Mesodermal cell (in vitro differentiated cells): ENCODE measurements at regions not wholly inside any gene's neighbourhood (a gene's known extent, or its start where the extent isn't known, plus 50 kb on each side); places are given as distances from the start of the nearest gene placed in this dataset.
"Not testable (repeated sequence)": the region's sequence is repeated elsewhere in the genome, so short reads cannot be mapped to it uniquely, and the experiment has no call there.

Experiments used
- H3K27ac ChIP-seq: 2 replicates; pipeline ENCODE4 v1.7.0; 2013; ENCODE audit warnings: mild to moderate bottlenecking, low read depth, low read length, moderate library complexity; ENCODE audit not compliant: severe bottlenecking
- H3K36me3 ChIP-seq: 2 replicates; pipeline ENCODE4 v1.7.1; 2013; ENCODE audit warnings: mild to moderate bottlenecking, low read length, moderate library complexity; ENCODE audit not compliant: control insufficient read depth, insufficient read depth
- H3K4me1 ChIP-seq: one replicate; pipeline ENCODE4 v1.7.1; 2013; ENCODE audit warnings: mild to moderate bottlenecking, low read length; ENCODE audit not compliant: insufficient read depth, control insufficient read depth, poor library complexity, severe bottlenecking
- H3K4me3 ChIP-seq: 2 replicates; pipeline ENCODE4 v1.7.0; 2013; ENCODE audit warnings: low read length, control low read depth, mild to moderate bottlenecking; ENCODE audit not compliant: insufficient read depth, poor library complexity, severe bottlenecking; ENCODE audit errors: extremely low read depth
- H3K9me3 ChIP-seq: 2 replicates; pipeline ENCODE4 v1.7.1; 2013; ENCODE audit warnings: mild to moderate bottlenecking, low read length, moderate library complexity; ENCODE audit not compliant: control insufficient read depth
- WGBS, 2 experiments: methylation state at CpG; one replicate each; pipeline ENCODE4 v1.1.5; 2013; ENCODE audit warnings: missing lambda C conversion rate in 2 of 2; ENCODE audit not compliant: insufficient coverage in 2 of 2; 5-methylcytosine and 5-hydroxymethylcytosine counted together

DNA sequence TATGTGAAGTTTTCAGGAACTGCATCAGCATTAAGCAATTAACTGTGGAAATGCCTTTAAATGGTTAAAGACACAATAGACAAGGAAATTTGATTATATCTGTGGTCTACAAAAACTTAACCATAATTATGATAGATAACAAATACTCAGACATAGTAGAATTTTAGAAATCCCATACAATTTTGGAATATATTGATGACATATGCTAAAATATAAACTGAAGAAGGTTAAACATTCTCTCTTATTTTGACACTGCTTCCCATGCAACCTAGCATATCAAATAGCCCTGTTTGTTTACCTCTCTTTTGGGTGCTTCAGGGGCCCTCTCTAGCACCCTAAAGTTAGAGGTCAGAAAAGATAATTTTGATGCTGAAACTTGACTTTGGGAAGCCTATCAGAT is 1274.8 kb upstream of the SLC39A10 start:
- peaks cover 12% of the 10 kb centered on the region for H3K9me3 ChIP-seq
- H3K36me3 ChIP-seq = no peaks in the 10 kb centered on the region
- H3K27ac ChIP-seq = no peak overlapping the region
- no peak overlapping the region for H3K4me3 ChIP-seq
- no peaks in the 10 kb centered on the region for H3K4me1 ChIP-seq

DNA sequence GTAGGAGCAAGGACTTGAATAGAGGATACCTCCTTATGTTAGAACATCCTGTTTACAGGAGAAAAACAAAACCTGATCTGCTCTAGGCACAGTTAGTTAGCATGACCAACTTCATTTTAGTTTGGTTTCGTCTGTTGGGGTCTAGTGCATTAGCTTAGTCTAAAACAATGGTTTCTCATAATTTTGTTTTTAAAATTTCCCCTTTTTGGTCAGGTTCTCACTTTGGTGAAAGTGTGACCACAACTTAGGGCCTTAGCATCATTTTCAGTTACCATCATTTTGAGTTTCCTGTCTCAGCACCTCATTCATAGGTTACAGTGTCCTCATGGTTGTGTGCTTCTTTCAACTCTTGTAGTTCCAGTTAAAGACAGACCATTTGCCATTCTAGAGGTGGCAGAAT is 1277.0 kb upstream of the SLC39A10 start:
- WGBS, 2 experiments = 86% methylated on average over 1 of the region's 1 CpG; no CpG with 5 or more reads in 1 of the 2 experiments
- Histone ChIP-seq H3K27ac (no peak overlapping the region), H3K4me1 (no peaks in the 10 kb centered on the region), H3K4me3 (no peak overlapping the region), H3K9me3 (peaks cover 12% of the 10 kb centered on the region), H3K36me3 (no peaks in the 10 kb centered on the region)

DNA sequence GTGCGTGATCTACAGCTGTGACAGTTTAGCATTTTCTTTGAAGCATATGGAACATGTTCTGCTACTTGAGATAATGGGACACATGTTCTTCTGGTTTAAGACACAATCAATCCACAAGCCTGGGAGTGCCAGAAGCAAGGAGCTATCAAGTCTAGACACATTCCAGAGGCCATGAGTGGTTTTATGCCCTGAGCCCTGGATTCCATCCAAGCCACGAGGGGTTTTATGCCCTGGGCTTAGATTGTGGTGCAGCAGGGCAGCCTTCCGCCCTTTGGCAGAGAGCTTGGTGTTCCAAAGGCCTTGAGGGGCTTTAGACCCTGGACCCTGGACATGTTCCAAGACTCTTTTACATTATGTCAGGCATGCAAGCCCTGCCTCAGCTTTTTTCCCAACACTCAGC is 1289.6 kb upstream of the SLC39A10 start:
- H3K4me1 ChIP-seq, H3K4me3 ChIP-seq, H3K36me3 ChIP-seq, H3K27ac ChIP-seq, H3K9me3 ChIP-seq: not testable (repeated sequence)
- WGBS, 2 experiments = 84 to 94% methylated on average over 3 of the region's 3 CpGs

DNA sequence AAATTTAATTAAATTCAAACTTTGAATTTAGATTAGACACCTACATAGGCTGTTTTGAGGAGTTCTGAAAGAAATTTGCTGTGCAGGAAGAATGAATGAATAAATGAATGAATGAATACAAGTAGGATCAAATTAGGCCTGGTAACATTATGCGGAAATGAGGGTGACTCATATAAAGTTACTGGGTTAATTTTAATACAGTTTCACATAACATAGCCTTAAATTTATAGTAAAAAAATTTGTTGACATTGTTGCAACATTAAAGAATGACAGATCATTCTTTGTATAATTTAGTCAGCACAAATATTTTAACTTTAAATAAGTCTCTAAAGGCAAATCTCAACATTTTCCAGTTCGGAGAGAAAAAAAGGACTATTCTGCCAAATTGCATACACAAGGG is 1293.1 kb upstream of the SLC39A10 start:
- no CpG with 5 or more reads among the region's 2 CpGs for WGBS, 2 experiments

DNA sequence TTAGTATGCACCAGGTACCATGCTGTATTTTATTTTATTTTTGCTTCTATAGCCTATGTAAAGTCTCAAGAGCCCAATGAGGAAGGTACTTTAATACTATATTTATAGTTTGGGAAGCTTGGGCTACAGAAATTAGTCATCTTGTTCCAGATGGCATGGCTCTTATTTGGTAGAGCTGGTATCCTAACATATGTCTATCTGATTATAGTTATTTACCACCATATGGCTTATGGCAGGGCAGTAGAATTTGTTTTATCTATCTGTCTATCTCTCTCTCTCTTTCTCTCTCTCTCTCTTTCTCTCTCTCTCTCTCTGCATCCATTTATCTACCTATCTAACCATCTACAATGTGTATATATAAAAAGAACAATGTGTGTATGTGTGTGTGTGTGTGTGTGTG is 1293.7 kb upstream of the SLC39A10 start:
- Histone ChIP-seq H3K9me3 (no peaks in the 10 kb centered on the region), H3K4me1 (no peaks in the 10 kb centered on the region), H3K4me3 (no peak overlapping the region), H3K36me3 (no peaks in the 10 kb centered on the region), H3K27ac (no peak overlapping the region)

More for the DNA sequence above, 1293.1 kb upstream of the SLC39A10 start:
- H3K9me3 ChIP-seq = no peaks in the 10 kb centered on the region
- H3K4me1 ChIP-seq = no peaks in the 10 kb centered on the region
- H3K27ac ChIP-seq = no peak overlapping the region
- H3K36me3 ChIP-seq = no peaks in the 10 kb centered on the region
- H3K4me3 ChIP-seq = no peak overlapping the region

DNA sequence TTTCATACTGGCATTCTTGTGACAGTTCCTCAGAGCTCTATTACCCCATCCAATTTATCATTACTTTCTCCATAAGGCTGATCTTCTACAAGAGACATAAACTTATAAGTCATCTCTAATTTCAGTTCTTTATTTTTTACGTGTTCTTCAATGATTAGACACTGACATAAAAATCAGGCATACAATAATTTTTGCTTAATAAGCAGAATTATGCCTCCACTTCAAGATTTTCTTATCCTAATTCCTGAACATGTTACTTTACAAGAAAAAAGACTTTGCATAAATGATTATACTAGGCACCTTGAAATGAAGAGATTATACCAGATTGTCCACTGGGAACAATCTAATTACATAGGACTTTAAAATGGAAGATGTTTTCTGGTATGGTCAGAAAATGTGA is 1304.5 kb upstream of the SLC39A10 start:
- Histone ChIP-seq H3K9me3 (no peaks in the 10 kb centered on the region), H3K4me1 (no peaks in the 10 kb centered on the region), H3K27ac (no peak overlapping the region), H3K36me3 (no peaks in the 10 kb centered on the region), H3K4me3 (no peak overlapping the region)
- 80 to 100% methylated on average over 1 of the region's 1 CpG for WGBS, 2 experiments

DNA sequence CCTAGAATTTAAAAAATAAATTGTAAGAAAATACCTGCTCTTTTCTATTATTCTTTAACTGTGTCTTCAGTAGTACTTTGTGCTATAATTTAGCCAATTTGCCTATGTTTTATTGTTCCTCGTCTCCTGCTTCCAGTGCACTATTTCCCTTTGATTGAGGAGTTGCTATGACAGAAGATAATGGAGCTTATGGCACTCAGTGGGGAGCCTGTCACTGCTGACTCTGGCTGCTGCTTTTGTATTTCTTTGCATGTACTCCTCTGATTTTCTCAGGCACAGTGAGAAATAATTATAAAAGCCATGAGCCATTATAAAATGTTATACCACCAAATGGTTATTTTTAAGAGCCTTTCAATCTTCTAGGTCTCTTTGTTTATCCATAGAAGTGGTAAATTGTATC is 1310.8 kb upstream of the SLC39A10 start:
- no peaks in the 10 kb centered on the region for H3K4me1 ChIP-seq
- no peak overlapping the region for H3K4me3 ChIP-seq
- no peaks in the 10 kb centered on the region for H3K9me3 ChIP-seq
- WGBS, 2 experiments = no CpG with 5 or more reads among the region's 1 CpG
- H3K36me3 ChIP-seq = no peaks in the 10 kb centered on the region
- no peak overlapping the region for H3K27ac ChIP-seq

DNA sequence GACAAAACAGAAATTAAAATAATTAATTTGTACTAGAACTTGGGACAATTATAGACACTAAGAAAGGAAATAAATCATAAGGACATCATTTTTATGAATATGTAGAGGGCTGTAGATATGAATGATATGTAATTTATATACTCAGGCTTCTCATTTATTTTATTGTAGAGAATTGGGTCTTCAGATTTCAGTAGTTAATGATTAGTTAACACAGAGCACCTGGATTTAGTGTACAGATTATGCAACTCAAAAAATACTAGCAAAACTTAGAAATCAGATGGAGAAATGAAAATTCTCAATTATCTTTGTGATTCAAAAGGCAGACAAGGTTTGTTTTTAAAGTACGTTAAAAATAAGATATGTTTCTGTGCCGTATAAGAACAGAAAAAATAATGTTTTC is 1311.7 kb upstream of the SLC39A10 start:
- Histone ChIP-seq H3K27ac (no peak overlapping the region), H3K36me3 (no peaks in the 10 kb centered on the region), H3K4me1 (no peaks in the 10 kb centered on the region), H3K4me3 (no peak overlapping the region), H3K9me3 (no peaks in the 10 kb centered on the region)
- no CpG with 5 or more reads among the region's 2 CpGs for WGBS, 2 experiments

DNA sequence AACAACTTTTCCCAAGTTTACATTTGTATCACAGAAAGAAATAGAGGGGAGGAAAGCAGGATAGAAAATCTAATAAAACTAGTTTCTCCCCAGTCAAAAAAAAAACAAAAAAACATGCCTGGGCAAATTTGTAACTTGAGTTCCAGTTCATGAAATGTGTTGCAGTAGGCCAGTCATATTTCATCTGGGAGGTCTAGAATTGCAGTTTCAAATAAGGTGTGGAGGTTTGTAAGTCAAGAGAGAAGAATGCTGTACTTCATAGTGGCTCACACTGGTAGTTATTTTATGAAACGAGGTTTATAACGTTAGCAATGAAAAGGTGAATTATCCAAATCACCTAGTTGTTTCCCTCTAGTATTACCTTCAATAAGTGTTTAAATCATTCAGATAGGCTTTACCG is 1313.9 kb upstream of the SLC39A10 start:
- Histone ChIP-seq H3K4me3 (no peak overlapping the region), H3K9me3 (no peaks in the 10 kb centered on the region), H3K36me3 (no peaks in the 10 kb centered on the region), H3K27ac (no peak overlapping the region), H3K4me1 (no peaks in the 10 kb centered on the region)
- WGBS, 2 experiments = 100% methylated on average over 1 of the region's 3 CpGs; no CpG with 5 or more reads in 1 of the 2 experiments

DNA sequence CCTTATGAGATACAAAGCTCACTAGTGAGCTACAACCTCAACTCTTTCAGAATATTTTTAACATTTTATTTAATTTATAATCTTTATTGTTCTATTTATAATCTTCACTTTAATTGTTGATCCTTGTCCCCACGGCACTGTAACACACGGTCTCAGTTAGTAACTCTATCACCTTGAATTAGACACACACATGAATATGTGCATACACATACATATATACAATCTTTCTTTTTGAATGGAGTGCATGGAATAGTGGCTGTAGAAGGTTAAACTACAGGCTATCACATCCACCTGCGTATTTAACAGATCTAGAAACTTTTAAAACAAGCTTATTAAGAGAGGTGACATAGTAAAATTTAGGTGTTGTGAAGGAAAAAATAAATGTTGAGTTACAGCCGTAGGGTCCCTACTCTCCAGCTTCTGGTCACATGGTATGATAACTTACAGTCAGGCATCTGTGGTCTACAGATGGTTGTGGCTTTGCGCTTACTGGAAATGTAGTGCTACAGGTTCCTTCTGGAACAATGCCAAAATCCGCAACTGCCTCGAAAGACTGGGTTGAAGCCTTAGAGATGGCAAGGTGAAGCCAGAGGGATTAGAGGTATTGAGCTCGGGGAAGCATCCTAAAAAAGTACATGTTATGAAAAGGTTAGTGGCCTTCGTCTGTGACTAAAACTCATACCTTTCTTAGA is 1324.1 kb upstream of the SLC39A10 start:
- Histone ChIP-seq H3K9me3 (no peaks in the 10 kb centered on the region), H3K4me3 (no peak overlapping the region), H3K36me3 (no peaks in the 10 kb centered on the region), H3K4me1 (no peaks in the 10 kb centered on the region), H3K27ac (no peak overlapping the region)
- 96% methylated on average over 3 to 4 of the region's 9 CpGs for WGBS, 2 experiments

DNA sequence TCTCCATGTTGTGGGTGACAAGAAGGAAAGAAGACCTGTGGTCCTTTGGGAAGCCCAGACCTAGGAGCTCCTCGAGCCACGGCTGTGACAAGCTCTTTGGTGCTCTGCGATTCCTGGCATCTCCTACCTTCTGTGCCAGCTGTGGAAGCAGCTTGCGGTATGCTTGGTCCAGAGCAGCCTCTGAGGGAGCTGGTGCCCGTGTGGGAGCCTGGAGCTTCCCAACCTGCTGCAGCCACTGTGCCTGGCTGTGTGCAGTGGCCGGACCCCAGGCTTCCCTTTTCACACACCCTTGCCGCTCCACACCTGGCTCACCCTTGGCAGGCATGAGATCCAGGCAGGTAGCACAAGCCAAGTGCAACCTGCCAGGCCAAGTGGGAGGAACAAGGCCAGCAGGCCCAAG is 1328.6 kb upstream of the SLC39A10 start:
- no peak overlapping the region for H3K4me3 ChIP-seq
- H3K9me3 ChIP-seq = no peaks in the 10 kb centered on the region
- no peak overlapping the region for H3K27ac ChIP-seq
- H3K4me1 ChIP-seq = no peaks in the 10 kb centered on the region
- 81 to 94% methylated on average over 5 to 6 of the region's 7 CpGs for WGBS, 2 experiments
- H3K36me3 ChIP-seq = no peaks in the 10 kb centered on the region
